ENCODE measurements at regions not wholly inside any gene's neighbourhood (a gene's known extent, or its start where the extent isn't known, plus 50 kb on each side); places are given as distances from the start of the nearest gene placed in this dataset.
"Not testable (repeated sequence)": the region's sequence is repeated elsewhere in the genome, so short reads cannot be mapped to it uniquely, and the experiment has no call there.

DNA sequence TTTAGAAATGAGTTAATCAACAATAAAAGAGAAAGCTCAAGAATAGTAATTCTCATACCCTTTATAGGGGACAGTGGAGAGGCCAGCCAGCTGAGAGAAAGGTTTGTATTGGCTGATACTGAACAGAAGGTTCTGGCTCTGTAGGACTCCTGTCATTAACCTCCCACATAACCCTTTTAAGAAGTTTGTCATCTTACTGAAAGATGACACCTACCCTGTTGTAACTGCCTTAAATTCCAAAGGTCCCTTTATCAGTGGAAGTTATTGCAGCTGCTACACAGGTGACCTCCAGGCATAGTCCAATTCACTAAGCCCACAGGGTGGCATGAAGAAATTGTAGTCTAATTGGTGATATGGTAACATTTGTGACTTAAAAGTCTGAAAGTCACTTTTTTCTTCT lies 790.1 kb downstream of the TENT5A start:
- H3K9me3 ChIP-seq (ENCODE audit: control insufficient read depth, low read length) = no peaks in the 10 kb centered on the region
- H3K9ac ChIP-seq (ENCODE audit: low read length) = no peak overlapping the region
- no peaks in the 10 kb centered on the region for H3K4me1 ChIP-seq (ENCODE audit: control insufficient read depth, insufficient read depth, low read length)
- no peaks in the 10 kb centered on the region for H3K27me3 ChIP-seq (ENCODE audit: control insufficient read depth, insufficient read depth, low read length)
- no peak overlapping the region for H3K4me3 ChIP-seq (ENCODE audit: low read length)
- no peaks in the 10 kb centered on the region for H3K36me3 ChIP-seq (ENCODE audit: control insufficient read depth, insufficient read depth, low read length)

DNA sequence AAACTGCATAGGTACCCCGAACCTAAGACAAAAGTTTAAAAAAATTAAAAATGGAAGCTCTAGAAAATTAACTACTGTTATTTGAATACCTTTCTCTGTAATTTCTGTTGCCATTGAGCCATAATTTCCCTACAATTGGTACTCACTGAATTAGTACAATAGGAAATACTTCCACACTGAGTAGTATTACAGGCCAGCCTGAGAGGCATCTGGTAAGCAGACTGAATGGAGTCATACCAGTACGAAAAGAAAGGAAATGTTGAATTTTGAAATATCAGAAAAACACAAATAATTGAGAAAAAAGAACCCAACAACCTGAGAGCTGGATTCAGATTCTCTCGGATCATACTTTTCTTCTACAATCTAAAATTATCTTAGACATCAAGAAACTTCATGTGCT lies 791.3 kb downstream of the TENT5A start:
- no peaks in the 10 kb centered on the region for H3K36me3 ChIP-seq (ENCODE audit: control insufficient read depth, insufficient read depth, low read length)
- no peak overlapping the region for H3K9ac ChIP-seq (ENCODE audit: low read length)
- H3K4me3 ChIP-seq (ENCODE audit: low read length) = no peak overlapping the region
- H3K27me3 ChIP-seq (ENCODE audit: control insufficient read depth, insufficient read depth, low read length) = no peaks in the 10 kb centered on the region
- no peaks in the 10 kb centered on the region for H3K4me1 ChIP-seq (ENCODE audit: control insufficient read depth, insufficient read depth, low read length)
- no peaks in the 10 kb centered on the region for H3K9me3 ChIP-seq (ENCODE audit: control insufficient read depth, low read length)

DNA sequence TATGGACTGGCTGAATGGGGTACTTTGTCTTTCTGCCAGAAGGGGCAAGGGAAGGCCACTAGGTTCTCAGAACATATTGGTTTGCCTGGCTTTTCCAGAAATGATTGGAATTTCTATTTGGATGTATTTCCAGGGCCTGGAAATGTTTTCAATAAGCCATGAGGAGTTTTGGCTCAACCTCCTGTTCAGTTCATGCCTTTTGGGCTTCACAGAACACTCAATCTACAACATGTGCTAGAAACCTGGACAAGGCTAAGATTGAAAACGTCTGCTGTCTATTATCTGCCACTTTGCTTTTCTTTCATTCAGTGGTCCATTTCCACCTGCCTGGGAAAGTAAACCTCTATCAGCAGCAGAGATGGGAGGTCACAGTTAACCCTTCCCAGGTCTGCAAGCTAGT lies 793.4 kb downstream of the TENT5A start:
- Histone ChIP-seq H3K9ac (ENCODE audit: low read length) (no peak overlapping the region), H3K36me3 (ENCODE audit: control insufficient read depth, insufficient read depth, low read length) (no peaks in the 10 kb centered on the region), H3K4me1 (ENCODE audit: control insufficient read depth, insufficient read depth, low read length) (no peaks in the 10 kb centered on the region), H3K27me3 (ENCODE audit: control insufficient read depth, insufficient read depth, low read length) (no peaks in the 10 kb centered on the region), H3K9me3 (ENCODE audit: control insufficient read depth, low read length) (no peaks in the 10 kb centered on the region), H3K4me3 (ENCODE audit: low read length) (no peak overlapping the region)

DNA sequence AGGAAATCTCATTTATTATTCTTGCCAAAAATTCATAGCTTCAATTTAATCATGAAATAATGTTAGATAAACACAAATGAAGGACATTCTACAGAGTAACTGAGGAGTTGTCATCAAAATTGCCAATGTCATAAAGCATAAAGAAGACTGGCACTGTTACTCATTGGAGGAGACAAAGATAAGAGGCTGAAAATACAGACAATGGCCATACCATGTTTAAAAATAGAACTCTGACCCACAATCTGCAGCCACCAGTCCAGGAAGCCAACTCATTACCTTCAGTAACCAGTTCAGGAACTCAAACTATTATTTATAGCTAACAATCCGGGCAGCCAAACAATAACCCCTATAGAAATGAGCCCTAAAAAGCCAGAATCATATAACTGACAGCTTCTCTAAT lies 795.6 kb downstream of the TENT5A start:
- Histone ChIP-seq H3K36me3 (ENCODE audit: control insufficient read depth, insufficient read depth, low read length) (no peaks in the 10 kb centered on the region), H3K4me3 (ENCODE audit: low read length) (no peak overlapping the region), H3K9me3 (ENCODE audit: control insufficient read depth, low read length) (no peaks in the 10 kb centered on the region), H3K4me1 (ENCODE audit: control insufficient read depth, insufficient read depth, low read length) (no peaks in the 10 kb centered on the region), H3K27me3 (ENCODE audit: control insufficient read depth, insufficient read depth, low read length) (no peaks in the 10 kb centered on the region), H3K9ac (ENCODE audit: low read length) (no peak overlapping the region)

DNA sequence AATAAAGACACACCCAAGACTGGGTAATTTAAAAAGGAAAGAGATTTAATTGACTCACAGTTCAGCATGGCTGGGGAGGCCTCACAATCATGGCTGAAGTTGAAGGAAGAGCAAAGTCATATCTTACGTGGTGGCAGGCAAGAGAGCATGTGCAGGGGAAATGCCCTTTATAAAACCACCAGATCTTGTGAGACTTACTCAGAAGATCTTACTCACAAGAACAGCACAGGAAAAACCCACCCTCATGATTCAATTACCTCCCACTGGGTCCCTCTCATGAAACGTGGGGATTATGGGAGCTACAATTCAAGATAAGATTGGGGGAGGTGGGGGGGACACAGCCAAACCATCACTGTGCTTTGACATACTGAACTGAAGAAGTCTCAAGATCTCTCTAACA lies 800.0 kb downstream of the TENT5A start:
- not testable (repeated sequence) for H3K9ac ChIP-seq (ENCODE audit: low read length); H3K4me3 ChIP-seq (ENCODE audit: low read length); H3K4me1 ChIP-seq (ENCODE audit: control insufficient read depth, insufficient read depth, low read length); H3K36me3 ChIP-seq (ENCODE audit: control insufficient read depth, insufficient read depth, low read length); H3K27me3 ChIP-seq (ENCODE audit: control insufficient read depth, insufficient read depth, low read length); H3K9me3 ChIP-seq (ENCODE audit: control insufficient read depth, low read length)

DNA sequence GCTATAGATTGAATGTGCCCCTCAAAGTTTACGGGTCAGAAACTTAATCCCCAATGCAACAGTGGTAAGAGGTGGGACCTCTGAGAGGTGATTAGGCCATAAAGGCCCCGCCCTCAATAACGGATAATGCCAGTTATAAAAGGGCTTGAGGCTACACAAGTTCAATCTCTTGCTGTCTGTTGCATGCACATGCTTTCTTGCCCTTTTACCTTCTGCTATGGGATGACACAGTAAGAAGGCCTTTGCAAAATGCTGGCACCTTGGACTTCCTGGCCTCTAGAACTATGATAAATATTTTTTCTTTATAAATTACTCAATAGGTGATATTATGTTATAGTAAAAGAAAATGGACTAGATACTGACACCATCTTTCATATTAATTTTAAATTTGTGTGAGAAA lies 806.1 kb downstream of the TENT5A start:
- Histone ChIP-seq H3K9me3 (ENCODE audit: control insufficient read depth, low read length) (no peaks in the 10 kb centered on the region), H3K9ac (ENCODE audit: low read length) (no peak overlapping the region), H3K4me1 (ENCODE audit: control insufficient read depth, insufficient read depth, low read length) (no peaks in the 10 kb centered on the region), H3K4me3 (ENCODE audit: low read length) (no peak overlapping the region), H3K36me3 (ENCODE audit: control insufficient read depth, insufficient read depth, low read length) (no peaks in the 10 kb centered on the region), H3K27me3 (ENCODE audit: control insufficient read depth, insufficient read depth, low read length) (no peaks in the 10 kb centered on the region)

DNA sequence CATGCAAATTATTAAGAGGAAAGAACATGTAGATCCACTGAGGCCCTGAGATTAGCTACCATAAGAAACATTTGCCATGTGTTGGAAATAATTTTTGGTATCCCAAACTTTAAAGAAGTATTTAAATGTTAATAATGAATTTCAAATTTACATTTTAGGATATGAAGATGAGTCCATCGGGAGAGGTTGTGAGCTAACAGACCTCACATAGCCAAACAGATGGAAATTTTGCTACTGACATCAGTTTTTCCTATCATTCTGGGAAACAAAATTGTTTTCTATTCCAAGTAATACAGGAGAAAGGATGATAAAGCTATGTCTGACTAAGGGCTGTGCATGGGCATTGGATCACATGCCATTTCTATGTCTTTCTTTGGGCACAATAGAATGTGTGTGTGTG lies 809.6 kb downstream of the TENT5A start:
- no peaks in the 10 kb centered on the region for H3K9me3 ChIP-seq (ENCODE audit: control insufficient read depth, low read length)
- no peaks in the 10 kb centered on the region for H3K36me3 ChIP-seq (ENCODE audit: control insufficient read depth, insufficient read depth, low read length)
- H3K9ac ChIP-seq (ENCODE audit: low read length) = no peak overlapping the region
- no peaks in the 10 kb centered on the region for H3K4me1 ChIP-seq (ENCODE audit: control insufficient read depth, insufficient read depth, low read length)
- no peak overlapping the region for H3K4me3 ChIP-seq (ENCODE audit: low read length)
- no peaks in the 10 kb centered on the region for H3K27me3 ChIP-seq (ENCODE audit: control insufficient read depth, insufficient read depth, low read length)

DNA sequence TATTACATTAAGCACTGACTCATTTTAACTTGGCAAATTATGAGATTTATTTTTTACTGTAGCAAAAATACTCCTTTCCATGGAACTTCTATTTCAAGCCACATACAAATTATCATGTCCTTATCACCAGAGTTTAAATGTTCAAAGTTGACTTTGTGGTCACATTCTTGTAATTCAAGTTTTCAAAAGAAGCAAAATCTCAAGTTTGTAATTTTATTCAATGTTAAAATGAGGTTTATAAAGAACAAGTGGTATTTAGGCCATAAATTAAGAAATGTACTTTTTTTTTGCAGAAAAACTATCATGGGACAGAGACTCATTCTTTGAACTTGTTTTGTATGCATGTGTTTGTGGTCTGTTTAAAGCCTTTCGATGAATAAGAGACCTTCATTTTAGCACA lies 811.5 kb downstream of the TENT5A start:
- H3K9me3 ChIP-seq (ENCODE audit: control insufficient read depth, low read length) = no peaks in the 10 kb centered on the region
- no peaks in the 10 kb centered on the region for H3K36me3 ChIP-seq (ENCODE audit: control insufficient read depth, insufficient read depth, low read length)
- H3K4me3 ChIP-seq (ENCODE audit: low read length) = no peak overlapping the region
- no peak overlapping the region for H3K9ac ChIP-seq (ENCODE audit: low read length)
- H3K4me1 ChIP-seq (ENCODE audit: control insufficient read depth, insufficient read depth, low read length) = no peaks in the 10 kb centered on the region
- H3K27me3 ChIP-seq (ENCODE audit: control insufficient read depth, insufficient read depth, low read length) = no peaks in the 10 kb centered on the region

DNA sequence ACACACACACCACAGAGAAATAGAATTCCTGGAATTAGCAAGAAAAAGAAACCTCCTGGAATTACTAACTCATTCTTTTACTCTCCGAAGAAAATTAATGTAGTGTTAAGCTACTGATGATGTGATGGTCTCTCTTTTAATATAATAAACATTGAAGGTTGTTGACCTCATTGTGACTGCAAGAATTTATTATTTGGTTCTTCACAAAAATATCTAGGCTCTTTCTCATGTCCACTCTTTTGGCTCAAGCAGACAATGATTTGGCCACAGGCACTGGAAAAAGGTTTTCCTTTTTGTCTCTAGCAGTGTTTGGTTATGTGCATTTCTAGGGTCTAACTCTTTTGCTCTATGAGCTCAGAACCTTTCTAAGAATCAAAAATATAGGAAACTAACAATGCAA lies 811.9 kb downstream of the TENT5A start:
- Histone ChIP-seq H3K4me1 (ENCODE audit: control insufficient read depth, insufficient read depth, low read length) (no peaks in the 10 kb centered on the region), H3K9me3 (ENCODE audit: control insufficient read depth, low read length) (no peaks in the 10 kb centered on the region), H3K4me3 (ENCODE audit: low read length) (no peak overlapping the region), H3K36me3 (ENCODE audit: control insufficient read depth, insufficient read depth, low read length) (no peaks in the 10 kb centered on the region), H3K27me3 (ENCODE audit: control insufficient read depth, insufficient read depth, low read length) (no peaks in the 10 kb centered on the region), H3K9ac (ENCODE audit: low read length) (no peak overlapping the region)

DNA sequence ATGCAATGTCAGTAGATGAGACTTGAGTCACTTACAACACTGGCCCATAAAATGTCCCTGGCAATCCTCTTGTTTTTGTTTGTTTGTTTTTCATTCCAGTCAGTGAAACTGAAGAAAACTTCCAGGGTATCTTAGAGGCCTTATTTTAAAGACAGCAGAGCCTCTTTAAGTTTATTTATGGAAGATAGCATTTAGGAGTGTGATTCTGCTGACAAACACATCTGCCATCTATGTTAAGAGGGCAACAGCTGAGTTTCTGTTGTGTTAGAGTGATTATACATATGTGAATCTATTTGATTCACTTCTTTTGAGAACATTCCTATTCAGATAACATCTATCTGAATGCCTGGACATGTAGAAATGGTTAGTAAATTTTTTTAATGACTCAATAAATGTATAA lies 812.6 kb downstream of the TENT5A start:
- no peak overlapping the region for H3K9ac ChIP-seq (ENCODE audit: low read length)
- H3K27me3 ChIP-seq (ENCODE audit: control insufficient read depth, insufficient read depth, low read length) = no peaks in the 10 kb centered on the region
- H3K36me3 ChIP-seq (ENCODE audit: control insufficient read depth, insufficient read depth, low read length) = no peaks in the 10 kb centered on the region
- no peaks in the 10 kb centered on the region for H3K9me3 ChIP-seq (ENCODE audit: control insufficient read depth, low read length)
- H3K4me1 ChIP-seq (ENCODE audit: control insufficient read depth, insufficient read depth, low read length) = no peaks in the 10 kb centered on the region
- no peak overlapping the region for H3K4me3 ChIP-seq (ENCODE audit: low read length)

DNA sequence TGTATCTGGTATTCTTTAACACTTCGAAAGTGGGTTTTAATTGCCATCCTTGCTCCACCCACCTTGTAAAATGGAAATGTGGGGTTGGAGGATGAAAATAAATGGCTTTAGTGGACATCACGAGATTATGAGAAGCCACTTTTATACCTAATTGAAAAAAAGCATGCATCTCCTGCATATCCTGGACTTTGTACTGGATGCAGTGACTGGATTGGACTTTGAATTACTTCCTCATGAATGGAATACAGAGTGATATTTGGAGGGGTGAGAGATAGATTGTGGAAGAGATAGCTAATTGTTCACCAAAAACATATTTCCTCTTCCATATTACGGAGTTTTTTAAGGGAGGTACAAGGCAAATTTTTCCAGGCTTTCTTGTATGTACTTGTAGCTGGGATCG lies 813.0 kb downstream of the TENT5A start:
- no peaks in the 10 kb centered on the region for H3K4me1 ChIP-seq (ENCODE audit: control insufficient read depth, insufficient read depth, low read length)
- no peaks in the 10 kb centered on the region for H3K27me3 ChIP-seq (ENCODE audit: control insufficient read depth, insufficient read depth, low read length)
- no peak overlapping the region for H3K4me3 ChIP-seq (ENCODE audit: low read length)
- H3K36me3 ChIP-seq (ENCODE audit: control insufficient read depth, insufficient read depth, low read length) = no peaks in the 10 kb centered on the region
- H3K9ac ChIP-seq (ENCODE audit: low read length) = no peak overlapping the region
- H3K9me3 ChIP-seq (ENCODE audit: control insufficient read depth, low read length) = no peaks in the 10 kb centered on the region

DNA sequence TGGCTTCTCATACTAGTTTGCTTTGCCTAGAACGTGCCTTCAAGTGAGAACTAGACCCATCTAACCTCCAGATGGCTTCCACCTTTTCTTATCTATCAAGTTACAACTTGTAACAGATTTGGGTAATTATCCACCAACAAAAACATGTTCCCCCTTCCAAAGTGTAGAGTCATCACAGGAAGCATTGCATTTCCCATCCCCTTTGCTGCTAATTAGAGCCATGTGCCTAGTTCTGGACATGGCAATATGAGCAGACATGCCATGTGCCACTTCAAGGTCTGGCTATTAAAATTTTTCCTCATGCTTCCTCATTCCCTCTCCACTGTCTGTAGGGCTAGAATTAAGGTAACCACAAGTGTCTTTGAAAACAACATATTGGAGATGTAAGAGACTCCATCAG lies 814.4 kb downstream of the TENT5A start:
- H3K4me3 ChIP-seq (ENCODE audit: low read length) = no peak overlapping the region
- no peak overlapping the region for H3K9ac ChIP-seq (ENCODE audit: low read length)
- H3K9me3 ChIP-seq (ENCODE audit: control insufficient read depth, low read length) = no peaks in the 10 kb centered on the region
- no peaks in the 10 kb centered on the region for H3K27me3 ChIP-seq (ENCODE audit: control insufficient read depth, insufficient read depth, low read length)
- H3K36me3 ChIP-seq (ENCODE audit: control insufficient read depth, insufficient read depth, low read length) = no peaks in the 10 kb centered on the region
- no peaks in the 10 kb centered on the region for H3K4me1 ChIP-seq (ENCODE audit: control insufficient read depth, insufficient read depth, low read length)

DNA sequence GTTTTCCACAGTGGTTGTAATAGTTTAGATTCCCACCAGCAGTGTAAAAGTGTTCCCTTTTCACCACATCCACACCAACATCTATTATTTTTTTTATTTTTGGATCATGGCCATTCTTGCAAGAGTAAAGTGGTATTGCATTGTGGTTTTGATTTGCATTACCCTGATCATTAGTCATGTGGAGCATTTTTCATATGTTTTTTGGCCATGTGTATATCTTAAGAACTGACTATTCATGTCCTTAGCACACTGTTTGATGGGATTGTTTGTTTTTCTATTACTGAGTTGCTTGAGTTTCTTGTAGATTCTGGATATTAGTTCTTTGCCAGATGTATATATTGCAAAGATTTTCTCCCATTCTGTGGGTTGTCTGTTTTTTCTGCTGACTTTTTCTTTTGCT lies 820.1 kb downstream of the TENT5A start:
- Histone ChIP-seq H3K27me3 (ENCODE audit: control insufficient read depth, insufficient read depth, low read length) (no peaks in the 10 kb centered on the region), H3K36me3 (ENCODE audit: control insufficient read depth, insufficient read depth, low read length) (no peaks in the 10 kb centered on the region), H3K9me3 (ENCODE audit: control insufficient read depth, low read length) (no peaks in the 10 kb centered on the region), H3K4me1 (ENCODE audit: control insufficient read depth, insufficient read depth, low read length) (no peaks in the 10 kb centered on the region), H3K9ac (ENCODE audit: low read length) (no peak overlapping the region), H3K4me3 (ENCODE audit: low read length) (no peak overlapping the region)

Measured in mucosa of stomach (tissue), 1 donor.